ENCODE measurements at regions not wholly inside any gene's neighbourhood (a gene's known extent, or its start where the extent isn't known, plus 50 kb on each side); places are given as distances from the start of the nearest gene placed in this dataset.

DNA sequence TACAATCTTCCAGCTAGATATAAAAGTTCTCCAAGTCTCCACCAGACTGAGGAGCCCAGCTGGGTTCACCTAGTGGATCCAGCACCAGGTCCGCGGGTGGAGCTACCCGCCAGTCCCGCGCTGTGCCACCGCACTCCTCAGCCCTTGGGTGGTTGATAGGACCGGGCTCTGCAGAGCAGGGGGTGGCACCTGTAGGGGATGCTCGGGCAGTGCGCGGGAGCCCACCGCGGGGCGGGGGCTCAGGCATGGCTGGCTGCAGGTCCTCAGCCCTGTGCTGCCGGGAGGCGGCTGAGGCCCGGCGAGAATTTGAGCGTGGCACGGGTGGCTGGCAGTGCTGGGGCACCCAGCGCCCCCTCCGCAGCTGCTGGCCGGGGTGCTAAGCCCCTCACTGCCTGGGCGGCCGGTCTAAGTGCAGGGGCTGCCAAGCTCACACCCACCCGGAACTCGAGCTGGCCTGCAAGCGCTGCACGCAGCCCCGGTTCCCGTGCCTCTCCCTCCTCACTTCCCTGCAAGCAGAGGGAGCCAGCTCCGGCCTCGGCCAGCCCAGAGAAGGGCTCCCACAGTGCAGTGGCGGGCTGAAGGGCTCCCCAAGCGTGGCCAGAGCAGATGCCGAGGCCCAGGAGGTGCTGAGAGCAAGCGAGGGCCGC is 542.8 kb upstream of the PCDH9 start:
- TF ChIP-seq, protein P1, sequence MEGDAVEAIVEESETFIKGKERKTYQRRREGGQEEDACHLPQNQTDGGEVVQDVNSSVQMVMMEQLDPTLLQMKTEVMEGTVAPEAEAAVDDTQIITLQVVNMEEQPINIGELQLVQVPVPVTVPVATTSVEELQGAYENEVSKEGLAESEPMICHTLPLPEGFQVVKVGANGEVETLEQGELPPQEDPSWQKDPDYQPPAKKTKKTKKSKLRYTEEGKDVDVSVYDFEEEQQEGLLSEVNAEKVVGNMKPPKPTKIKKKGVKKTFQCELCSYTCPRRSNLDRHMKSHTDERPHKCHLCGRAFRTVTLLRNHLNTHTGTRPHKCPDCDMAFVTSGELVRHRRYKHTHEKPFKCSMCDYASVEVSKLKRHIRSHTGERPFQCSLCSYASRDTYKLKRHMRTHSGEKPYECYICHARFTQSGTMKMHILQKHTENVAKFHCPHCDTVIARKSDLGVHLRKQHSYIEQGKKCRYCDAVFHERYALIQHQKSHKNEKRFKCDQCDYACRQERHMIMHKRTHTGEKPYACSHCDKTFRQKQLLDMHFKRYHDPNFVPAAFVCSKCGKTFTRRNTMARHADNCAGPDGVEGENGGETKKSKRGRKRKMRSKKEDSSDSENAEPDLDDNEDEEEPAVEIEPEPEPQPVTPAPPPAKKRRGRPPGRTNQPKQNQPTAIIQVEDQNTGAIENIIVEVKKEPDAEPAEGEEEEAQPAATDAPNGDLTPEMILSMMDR (IDR thresholded peaks at IDR 0.05), result no peak
- TF ChIP-seq POLR2A (IDR thresholded peaks at IDR 0.05), result no peak
